HG03045 (cell line): ENCODE measurements at regions not wholly inside any gene's neighbourhood (a gene's known extent, or its start where the extent isn't known, plus 50 kb on each side); places are given as distances from the start of the nearest gene placed in this dataset.

Source experiments
- ATAC-seq: cut with Tn5 transposase; IDR thresholded peaks from one replicate; pipeline ENCODE4 v1.9.1; 2021; ENCODE audit warnings: mild to moderate bottlenecking, moderate library complexity; ENCODE audit not compliant: unreplicated experiment

DNA sequence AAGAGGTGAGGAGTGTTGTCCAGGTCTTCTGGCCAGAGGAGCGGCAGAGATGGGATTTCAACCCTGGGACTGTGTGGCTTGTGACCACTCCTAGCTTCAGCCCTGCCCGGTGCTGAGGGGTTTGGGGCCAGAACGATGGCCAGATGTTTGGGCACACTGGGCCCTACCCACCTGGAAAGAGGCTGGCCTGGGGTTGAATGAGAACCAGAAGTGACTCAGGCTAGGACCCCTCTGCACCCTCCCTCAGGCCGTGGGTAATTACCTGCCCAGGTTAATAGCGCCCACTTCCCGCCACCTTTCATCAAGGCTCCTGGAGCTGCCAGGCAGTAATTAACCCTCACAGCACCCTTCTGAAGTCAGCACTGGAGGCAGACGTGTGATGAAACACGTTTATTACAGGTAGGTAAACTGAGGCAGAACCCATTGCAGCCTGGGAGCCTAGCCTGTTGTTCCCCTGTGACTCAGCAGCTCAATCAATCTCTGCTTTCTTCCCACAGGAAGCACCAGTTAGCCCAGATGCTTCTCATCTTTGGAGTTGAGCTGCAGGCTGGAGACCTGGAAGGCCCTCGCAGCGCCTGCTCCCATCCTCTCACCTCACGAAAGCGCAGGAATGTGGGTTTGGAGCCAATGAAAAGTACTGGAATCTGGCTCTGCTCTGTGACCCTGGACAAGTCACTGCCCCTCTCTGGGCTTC, 120.8 kb downstream of the CEBPB start:
- ATAC-seq, result no peak

DNA sequence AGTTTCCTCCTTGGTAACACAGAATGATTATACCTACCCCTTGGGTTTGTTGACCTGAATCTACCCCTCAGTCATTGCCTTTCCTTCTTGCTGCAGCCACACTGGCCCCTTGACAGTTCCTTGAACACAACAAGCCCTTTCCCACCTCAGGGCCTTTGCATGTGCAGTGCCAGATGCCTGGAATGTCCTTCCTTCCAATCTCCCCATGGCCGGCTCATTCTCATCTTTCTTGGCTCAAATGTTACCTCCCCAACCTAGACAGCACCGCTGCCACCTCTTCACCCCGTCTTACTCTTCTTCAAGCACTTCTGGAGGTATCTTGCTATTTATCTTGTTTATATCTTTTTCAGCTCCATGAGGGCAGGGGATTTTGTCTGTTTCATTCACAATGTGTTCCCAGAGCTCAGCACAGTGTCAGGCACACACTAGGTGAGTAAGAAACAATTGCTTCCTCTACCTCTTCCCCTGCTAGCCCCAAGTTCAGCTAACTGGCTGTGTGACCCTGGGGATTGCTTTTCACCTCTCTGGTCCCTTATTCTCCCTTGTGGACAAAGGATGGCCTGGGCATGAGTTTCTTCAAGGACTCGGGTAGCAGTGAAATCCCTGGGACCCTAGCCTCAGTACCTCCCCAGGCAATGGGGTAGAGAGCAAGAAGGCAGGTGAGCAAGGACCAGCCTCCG, 121.5 kb downstream of the CEBPB start:
- no peak for ATAC-seq

DNA sequence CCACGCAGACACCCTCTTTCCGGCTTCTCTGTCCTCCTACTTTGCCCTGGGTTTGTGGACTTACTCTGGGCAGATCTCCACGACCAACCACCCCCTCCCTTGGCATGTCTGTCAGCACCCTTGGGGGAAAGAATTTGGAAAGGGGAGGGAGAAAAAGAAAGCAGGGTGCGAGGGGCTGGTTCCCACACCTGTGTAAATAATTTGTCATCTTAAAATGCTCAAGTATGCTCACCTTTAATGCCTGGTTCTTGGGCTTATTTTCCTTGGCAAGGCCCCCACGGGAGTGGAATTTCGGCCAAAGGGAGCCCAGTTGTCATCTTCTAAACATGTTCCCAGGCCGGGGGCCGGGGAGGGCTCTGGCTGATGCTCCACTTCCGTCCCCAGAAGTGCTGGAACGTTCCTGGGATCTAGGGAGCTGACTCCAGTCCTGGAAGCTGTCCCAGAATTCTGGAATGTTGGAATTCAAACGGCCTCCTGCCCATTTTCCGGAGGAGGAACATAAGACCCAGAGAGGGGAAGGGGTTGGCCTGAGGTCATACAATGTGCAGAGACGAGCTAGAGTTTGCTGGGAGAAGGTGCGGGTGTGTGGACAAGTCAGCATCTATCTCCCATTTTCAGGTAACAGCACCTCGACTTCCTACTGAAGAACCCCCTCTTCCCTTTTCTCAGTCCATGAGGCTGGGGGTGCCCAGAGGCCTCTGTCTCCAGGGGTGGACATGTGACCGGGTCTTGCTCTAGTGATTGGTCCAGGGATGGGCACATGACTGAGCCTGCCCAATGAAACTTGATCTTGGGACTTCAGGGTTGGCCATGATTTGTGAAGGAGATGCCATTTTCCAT, 122.3 kb downstream of the CEBPB start:
- no peak for ATAC-seq

DNA sequence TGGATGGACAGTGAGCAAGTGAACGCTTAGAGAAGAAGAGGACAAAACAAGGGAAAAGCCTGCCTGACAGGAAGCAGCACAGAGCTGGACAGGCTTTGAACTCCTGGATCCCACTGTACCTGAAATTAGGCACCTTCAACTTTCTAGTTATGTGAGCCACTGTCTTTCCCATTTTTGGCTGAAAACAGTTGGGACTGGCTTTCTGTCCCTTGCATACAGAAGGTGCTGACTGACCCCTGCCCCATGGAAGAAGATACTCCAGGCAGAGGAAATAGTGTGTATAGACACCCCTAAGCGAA, 122.8 kb downstream of the CEBPB start:
- no peak for ATAC-seq

DNA sequence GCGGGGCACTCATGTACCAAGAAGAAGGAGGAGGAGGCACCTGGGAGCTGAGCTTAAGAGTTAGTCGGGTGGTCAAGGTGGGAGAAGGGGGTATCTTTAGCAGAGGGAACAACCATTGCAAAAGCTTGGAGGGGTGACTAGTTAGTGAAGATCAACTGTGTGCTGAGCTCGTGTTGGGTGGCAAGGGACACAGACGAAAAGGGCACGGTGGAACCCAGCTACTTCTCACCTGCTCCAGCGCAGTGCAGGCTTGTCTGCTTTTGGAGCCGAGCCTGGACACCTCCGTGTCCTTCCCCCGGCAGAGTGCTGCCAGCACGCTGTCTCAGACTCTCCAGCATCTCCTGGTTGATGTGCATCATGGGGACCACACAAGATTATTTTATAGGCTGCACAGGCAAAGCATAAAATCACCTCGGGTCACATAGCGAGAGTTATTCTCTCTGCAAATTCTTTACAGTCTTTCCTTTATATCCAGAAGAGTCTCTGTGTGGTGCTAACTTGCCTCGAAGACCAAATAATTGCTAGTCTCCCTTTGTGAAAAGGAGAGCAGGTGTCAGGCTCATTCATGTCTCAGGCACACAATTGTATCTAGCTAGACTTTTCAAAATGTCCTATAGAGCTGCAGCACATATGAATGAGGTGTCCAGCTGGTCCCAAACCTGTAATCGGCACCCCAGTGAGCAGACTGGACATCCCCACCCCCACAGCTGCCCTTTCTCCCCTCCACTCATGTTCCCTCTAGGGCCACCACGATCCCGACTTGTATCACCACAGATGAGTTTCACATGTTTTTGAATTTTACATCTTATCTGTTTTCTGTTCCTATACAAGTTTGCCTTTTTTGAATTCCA, 123.4 kb downstream of the CEBPB start:
- ATAC-seq, result no peak

DNA sequence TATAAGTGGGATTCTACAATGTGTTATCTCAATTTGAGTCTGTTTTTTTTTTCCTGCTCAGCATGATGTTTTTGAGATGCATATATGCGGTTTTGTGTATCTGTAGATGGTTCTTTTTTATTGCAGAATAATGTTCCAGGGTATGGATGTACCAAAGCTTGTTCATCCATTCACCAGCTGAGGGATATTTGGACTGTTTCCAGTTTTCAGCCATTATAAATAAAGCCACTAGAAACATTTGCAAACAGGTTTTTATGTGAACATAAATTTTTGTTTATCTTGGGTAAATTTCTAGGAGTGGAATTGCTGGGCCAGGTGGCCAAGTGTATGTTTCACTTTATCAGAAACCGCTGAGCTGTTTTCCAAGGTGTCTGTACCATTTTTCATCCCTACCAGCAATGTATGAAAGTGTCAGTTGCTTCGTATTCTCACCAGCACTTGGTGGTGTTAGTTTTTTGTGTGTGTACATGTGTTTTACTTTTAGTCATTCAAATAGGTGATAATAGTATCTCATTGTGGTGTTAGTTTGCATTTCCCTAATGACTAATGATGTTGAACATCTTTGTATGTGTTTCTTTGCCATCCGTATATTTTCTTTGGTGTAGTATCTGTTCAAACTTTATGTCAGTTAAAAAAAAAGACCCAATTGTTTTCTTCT, 124.2 kb downstream of the CEBPB start:
- ATAC-seq, result no peak

DNA sequence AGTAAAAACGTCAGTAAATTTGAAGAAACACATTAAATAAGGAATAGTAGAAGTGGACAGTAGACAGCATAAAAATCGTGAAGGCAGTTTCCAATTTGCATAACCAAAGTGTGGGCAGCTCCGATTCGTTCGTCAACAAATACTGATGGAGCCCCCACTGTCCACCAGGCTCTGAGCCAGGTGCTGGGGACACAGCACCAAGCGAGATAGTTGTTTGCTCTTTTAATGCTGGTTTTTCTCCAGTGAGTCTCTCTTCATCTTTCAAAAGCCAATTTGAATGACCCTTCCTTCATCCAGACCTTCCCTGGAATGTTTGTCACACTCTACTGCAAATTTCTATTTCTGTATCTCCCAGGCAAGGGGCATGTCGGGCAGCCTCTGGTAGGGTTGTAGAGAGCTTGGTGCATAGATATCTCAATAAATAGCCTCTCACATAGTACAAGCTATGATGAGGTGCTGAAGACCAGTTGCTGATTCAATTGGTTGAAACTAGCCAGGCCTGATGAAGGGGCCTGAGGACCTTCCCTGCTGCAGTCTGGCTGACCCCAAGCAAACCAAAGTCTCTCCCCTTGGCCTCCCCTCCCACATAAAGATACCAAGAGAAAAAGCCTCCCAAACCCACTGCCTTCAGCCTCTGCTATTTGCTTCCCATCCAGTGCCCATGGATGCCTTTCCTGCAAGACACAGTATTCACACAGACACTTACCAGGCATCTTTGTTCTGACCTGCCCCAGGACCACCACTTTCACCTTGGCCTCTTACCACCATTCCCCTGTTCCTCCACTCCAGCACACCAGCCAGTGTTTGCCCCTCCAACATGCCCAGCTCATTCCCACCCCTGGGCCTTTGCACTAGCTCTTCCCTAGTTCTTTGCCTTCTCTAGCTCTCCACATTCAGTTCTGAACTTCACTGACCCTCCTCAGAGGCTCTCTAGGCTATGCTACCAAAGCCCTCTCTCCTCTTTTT, 125.2 kb downstream of the CEBPB start:
- ATAC-seq, result no peak

DNA sequence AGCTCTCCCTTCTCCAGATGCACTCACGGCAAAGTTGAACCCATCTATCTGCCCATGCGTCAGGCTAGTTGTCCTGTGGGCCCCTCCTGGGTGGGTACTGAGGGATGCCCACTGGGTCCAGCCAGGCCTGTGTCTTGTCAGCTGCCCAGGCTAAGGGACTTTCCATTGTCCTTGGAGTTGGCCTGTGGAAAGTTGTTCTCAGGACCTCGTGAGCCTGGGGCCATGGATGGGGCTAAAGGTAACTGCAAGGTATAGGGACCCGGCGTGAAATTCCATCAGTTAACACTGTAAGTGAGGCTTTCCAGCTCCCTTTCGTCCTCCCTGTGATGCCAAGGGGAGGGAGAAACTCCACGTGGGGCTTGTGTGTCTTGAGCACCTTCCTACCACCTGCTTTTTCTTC, 126.5 kb downstream of the CEBPB start:
- ATAC-seq, result no peak

DNA sequence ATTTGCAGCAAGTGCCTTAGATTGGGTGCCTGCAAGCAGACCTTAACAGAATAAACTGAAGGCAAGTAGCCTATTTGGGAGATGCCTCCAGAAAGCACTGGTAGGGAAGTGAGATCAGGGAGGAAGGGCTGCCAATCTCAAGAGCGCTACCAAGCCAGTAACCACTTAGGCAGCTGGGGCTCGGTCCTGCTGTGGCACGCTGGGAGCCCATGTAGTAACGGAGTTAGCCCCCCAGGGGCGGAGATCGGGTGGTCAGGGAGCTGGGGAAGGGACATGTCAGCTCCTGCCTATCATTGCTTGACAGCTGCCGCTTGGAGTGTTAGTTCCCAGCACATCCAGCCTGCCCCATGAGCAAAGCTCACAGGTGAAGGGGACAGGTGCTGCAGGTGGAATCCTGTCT, 127.0 kb downstream of the CEBPB start:
- ATAC-seq, result no peak

DNA sequence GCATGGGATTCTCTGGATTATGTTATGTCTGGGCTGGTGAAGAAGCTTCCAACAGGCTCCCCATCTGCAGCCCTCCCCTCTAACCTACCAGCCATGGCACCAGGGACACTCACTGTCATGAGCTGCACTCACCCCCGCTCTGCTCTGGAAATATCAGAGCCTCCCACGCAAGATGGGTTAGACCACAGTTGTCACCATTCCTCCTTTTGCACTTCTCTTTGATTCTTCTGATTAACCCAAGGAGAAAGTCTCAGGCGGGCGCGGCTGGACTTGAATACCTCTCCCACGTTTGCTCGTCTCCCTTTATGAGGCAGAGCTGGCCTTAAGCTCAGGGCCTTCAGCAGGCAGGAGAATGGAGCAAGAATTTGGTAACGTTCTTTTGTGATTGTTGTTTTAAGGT, 128.1 kb downstream of the CEBPB start:
- no peak for ATAC-seq

DNA sequence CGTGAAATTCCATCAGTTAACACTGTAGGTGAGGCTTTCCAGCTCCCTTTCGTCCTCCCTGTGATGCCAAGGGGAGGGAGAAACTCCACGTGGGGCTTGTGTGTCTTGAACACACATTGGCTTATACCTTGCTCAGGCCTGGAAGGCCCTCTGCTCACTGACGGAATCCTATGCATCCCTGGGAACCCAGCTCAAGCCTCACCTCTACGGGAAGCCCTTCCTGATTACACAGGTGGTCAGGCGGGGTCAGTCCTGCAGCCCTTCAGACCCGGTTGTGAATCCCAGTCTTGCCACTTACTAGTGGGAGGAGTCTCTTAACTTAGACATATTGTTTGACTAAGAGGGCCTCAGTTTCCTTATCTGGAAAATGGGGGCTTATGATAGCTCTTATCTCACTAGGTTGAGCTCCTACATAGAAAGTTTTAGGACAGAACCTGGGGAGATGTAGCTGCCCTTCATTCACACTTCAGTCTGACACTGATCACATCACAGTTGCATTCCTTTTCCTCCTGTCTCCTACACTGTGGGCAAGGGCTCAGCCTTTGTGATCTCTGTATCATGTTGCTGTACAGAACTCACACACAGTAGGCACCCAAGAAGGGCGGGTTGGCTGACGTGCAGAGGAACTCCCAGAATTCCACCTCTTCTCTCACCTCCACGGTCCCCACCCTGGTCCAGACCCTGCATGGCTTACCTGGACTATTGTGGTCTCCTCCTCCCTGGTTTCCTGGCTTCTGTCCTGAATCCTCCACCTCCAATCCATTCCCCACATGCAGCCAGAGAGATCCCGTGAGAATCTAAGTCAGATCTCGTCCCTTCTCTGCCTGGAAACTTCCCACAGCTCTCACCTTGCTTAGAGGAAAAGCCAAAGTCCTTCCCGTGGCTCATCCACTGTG, 129.6 kb downstream of the CEBPB start:
- ATAC-seq, result no peak

DNA sequence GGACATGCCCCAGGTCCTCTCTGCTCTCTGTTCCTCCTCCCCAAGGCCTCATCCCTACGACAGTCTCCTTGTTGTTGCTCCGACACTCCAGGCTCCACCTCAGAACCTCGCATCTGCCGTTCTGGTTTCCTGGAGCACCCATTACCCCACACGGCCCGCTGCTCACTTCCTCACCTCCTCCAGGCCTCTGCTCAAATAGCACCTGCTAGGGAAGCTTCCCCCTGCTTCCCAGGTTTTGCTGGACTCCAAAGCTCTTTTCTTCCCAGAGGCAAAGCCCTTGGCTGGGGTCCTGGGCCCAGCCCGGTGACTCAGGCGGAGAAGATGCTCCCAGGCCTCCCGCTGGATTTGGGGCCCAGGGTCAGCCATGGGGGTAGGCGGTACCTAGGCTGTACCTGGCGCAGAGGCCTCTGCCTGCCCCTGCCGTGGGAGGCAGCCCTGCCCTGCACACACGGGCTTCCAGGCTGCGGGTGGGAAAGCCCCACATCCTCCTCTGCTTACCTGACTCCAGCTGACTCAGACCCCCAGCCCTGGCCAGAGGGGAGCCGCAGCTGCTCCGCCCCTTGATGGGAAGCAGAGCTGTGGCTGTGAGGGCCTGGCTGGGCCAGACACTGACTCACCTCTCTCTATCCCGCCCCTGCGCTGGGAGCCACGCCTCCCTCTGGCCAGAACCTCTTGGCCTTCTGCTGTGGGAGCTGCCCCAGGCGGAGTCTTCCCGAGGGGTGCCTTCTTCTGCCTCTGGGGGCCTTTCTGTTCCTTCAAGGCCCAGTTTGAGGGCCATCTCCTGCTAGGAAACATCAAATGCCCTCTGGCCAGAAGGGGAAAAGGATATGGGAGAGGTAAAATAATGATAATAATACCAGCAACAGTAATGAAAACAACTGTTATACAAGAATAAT, 130.5 kb downstream of the CEBPB start:
- no peak for ATAC-seq

DNA sequence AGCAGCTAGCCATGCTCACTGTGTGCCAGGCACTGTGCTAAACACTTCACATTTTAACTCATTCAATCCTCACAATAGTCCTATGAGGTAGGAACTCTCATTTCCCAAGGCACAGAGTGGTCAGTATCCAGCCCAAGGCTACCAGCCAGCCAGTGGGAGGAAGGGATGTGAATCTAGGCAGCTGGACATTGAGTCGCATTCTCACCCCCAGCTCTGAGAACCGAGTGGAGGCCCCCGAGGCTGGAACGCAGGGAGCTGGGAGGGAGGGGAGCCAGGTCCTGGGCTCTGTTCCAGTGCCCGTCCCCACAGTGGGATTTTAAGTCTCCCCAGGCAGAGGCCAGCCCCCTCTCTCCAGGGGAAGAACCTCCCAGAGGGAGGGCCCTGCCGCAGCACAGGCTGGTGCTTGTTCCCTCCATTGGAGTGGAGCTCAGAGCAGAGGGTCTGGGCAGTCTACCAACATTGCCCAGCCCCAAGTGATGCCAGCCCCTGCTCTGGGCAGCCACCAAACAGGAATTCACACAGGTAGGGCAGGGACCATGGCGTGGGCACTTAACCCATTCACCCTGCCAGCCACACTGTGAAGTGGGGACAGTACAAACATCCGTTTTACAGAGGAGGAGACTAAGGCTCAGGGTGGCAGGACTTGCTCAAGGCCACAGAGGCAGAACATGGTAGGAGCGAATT, 131.3 kb downstream of the CEBPB start:
- no peak for ATAC-seq

DNA sequence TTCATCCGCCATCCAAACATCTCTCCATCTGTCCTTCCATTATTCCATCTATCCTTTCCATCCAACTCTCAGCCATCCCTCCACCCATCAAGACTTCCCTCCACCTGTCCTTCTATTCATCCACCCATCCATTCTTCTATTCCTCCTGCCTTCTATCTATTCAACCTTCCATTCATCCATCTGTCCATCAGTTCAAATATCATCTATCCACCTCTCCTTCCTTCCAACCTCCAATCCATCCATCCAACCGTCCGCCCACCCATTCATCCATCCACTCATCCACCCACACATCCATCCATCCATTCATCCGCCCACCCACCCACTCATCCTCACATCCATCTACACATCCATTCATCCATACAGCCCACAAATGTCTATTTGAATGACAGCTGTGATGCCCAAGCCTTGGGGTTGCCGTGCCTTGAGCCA, 132.1 kb downstream of the CEBPB start:
- ATAC-seq, result no peak

DNA sequence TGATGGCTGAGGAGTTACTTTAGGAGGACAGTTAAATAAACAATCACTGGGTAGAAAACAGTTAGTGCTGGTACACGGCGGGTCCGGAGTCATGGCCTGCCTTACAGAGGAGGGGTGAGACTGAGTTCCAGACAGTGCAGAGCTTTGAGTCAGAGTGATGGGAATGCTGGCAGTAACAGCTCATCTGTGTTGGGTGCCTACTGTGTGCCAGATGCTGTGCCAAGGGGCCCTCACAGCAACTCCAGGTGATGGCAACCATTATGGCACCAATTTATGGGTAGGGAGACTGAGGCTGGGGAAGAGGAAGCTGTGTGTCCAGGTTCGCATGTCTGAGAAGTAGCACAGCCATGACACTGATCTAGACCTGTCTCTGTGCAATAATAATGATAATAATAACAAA, 132.6 kb downstream of the CEBPB start:
- ATAC-seq, result no peak

DNA sequence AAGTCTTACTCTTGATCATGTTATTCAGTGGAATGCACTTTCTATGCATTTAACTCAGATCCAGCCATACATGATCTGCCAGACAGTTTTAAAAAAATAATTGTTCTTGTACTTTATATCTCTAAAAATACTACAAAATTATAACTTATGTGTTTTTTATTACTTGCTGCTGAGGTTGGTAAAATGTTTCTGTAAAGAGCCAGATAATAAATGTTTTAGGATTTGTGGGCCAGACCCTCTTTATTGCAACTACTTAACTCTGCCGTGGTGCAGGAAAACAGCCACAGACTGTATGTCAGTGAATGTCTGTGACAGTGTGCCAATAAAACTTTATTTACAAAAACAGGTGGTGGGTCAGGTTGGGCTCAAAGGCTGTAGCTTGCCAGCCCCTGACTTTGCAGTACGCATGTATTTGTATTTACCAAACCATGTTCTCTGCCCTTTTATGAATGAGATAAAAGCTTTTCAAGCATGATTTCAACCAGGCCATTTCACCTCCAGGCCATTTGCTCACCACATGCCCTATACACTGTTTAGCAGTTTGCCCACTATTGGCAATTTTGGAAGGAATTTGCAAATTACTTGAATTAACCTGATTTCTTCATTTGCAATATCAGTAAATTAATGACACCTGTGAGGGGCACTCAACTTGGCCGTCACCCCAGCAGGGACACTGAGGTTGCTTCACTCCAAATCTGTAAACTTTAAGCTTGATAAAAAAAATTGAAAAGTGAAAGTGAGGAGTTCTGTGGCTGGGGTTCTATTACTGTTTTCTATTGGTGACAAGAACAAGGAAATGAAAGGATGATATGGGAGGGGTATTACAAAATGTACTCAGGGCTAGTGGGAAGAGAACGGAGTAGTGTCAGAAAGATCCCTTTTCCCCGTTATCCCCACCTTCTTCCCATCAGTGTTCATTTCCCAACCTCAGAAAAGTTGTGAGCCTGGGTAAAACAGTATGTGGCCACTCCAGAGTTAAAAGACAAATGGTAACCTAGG, 133.4 kb downstream of the CEBPB start:
- no peak for ATAC-seq
